ENCODE measurements at regions not wholly inside any gene's neighbourhood (a gene's known extent, or its start where the extent isn't known, plus 50 kb on each side); places are given as distances from the start of the nearest gene placed in this dataset.

- no peak for TF ChIP-seq CREB1 (CRISPR knock-in tag; IDR thresholded peaks at IDR 0.05)
- TF ChIP-seq, protein P1, sequence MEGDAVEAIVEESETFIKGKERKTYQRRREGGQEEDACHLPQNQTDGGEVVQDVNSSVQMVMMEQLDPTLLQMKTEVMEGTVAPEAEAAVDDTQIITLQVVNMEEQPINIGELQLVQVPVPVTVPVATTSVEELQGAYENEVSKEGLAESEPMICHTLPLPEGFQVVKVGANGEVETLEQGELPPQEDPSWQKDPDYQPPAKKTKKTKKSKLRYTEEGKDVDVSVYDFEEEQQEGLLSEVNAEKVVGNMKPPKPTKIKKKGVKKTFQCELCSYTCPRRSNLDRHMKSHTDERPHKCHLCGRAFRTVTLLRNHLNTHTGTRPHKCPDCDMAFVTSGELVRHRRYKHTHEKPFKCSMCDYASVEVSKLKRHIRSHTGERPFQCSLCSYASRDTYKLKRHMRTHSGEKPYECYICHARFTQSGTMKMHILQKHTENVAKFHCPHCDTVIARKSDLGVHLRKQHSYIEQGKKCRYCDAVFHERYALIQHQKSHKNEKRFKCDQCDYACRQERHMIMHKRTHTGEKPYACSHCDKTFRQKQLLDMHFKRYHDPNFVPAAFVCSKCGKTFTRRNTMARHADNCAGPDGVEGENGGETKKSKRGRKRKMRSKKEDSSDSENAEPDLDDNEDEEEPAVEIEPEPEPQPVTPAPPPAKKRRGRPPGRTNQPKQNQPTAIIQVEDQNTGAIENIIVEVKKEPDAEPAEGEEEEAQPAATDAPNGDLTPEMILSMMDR (IDR thresholded peaks at IDR 0.05): no peak
- TF ChIP-seq JUN (CRISPR knock-in tag; IDR thresholded peaks at IDR 0.05): no peak
- no peak for TF ChIP-seq ETV6 (CRISPR knock-in tag; IDR thresholded peaks at IDR 0.05)
- TF ChIP-seq MAX (CRISPR knock-in tag; IDR thresholded peaks at IDR 0.05): no peak
- TF ChIP-seq TCF7 (CRISPR knock-in tag; IDR thresholded peaks at IDR 0.05; ENCODE audit: low read depth): no peak
These were observed 131.8 kb downstream of the MREG start for GRCh38 chr2:215881582-215881981.
